HepG2 (cell line): ENCODE measurements at regions not wholly inside any gene's neighbourhood (a gene's known extent, or its start where the extent isn't known, plus 50 kb on each side); places are given as distances from the start of the nearest gene placed in this dataset.

Experiments
- CTCF ChIP-seq: sonication (generic); formaldehyde crosslinking; IDR thresholded peaks from 2 replicates; pipeline ENCODE4 v1.5.0; 2020; ENCODE audit warnings: mild to moderate bottlenecking, missing genetic modification reagents, moderate library complexity
- ESRRA ChIP-seq: sonication (generic); formaldehyde crosslinking; IDR thresholded peaks from 2 replicates; pipeline ENCODE4 v1.5.1; 2020; ENCODE audit warnings: mild to moderate bottlenecking, low read depth, missing genetic modification reagents
- MYNN ChIP-seq: sonication (generic); formaldehyde crosslinking; IDR thresholded peaks from 2 replicates; pipeline ENCODE4 v1.4.0; 2020; ENCODE audit warnings: mild to moderate bottlenecking, low read depth, missing genetic modification reagents
- POLR2AphosphoS2 ChIP-seq: IDR thresholded peaks from 2 replicates; pipeline ENCODE4 v1.6.1; 2011; ENCODE audit warnings: low read depth, low read length, improper control_type of control experiment
- PTBP1 ChIP-seq: fragments of 200-400 bp; formaldehyde crosslinking; IDR thresholded peaks from 2 replicates; pipeline ENCODE4 v1.6.1; 2018; ENCODE audit warnings: low read length, low read depth; ENCODE audit not compliant: poor library complexity, severe bottlenecking
- REST ChIP-seq, 2 experiments: IDR thresholded peaks; 2 replicates each; pipeline ENCODE4 v1.6.1; 2011 to 2012; ENCODE audit warnings: low read length in 2 of 2, borderline replicate concordance in 1 of 2, low read depth in 1 of 2, mild to moderate bottlenecking in 1 of 2, moderate library complexity in 1 of 2
- RNF219 ChIP-seq: sonication (generic); formaldehyde crosslinking; IDR thresholded peaks from 2 replicates; pipeline ENCODE4 v1.5.0; 2020; ENCODE audit warnings: mild to moderate bottlenecking, missing genetic modification reagents
- SRF ChIP-seq: IDR thresholded peaks from 2 replicates; pipeline ENCODE4 v1.6.1; 2011; ENCODE audit warnings: mild to moderate bottlenecking, low read depth, low read length, moderate library complexity
- THAP7 ChIP-seq: sonication (generic); formaldehyde crosslinking; IDR thresholded peaks from 2 replicates; pipeline ENCODE4 v1.8.1; 2023; ENCODE audit warnings: mild to moderate bottlenecking, missing genetic modification reagents
- USF2 ChIP-seq, 2 experiments: sonication (generic) in 1 of 2; formaldehyde crosslinking in 1 of 2; IDR thresholded peaks; 2 replicates each; pipeline versions ENCODE4 v1.5.1 to v1.6.1; 2011 to 2020; ENCODE audit warnings: borderline replicate concordance in 1 of 2, low read depth in 1 of 2, low read length in 1 of 2, mild to moderate bottlenecking in 1 of 2, missing genetic modification reagents in 1 of 2, moderate library complexity in 1 of 2
- ZBTB4 ChIP-seq: sonication (generic); formaldehyde crosslinking; IDR thresholded peaks from 2 replicates; pipeline ENCODE4 v1.4.0; 2020; ENCODE audit warnings: missing genetic modification reagents, mild to moderate bottlenecking, borderline replicate concordance
- ZNF18 ChIP-seq: sonication (generic); formaldehyde crosslinking; IDR thresholded peaks from 2 replicates; pipeline ENCODE4 v1.8.0; 2022; ENCODE audit warnings: mild to moderate bottlenecking, missing genetic modification reagents; ENCODE audit not compliant: insufficient replicate concordance
- ZNF589 ChIP-seq: sonication (generic); formaldehyde crosslinking; conservative IDR thresholded peaks from 2 replicates; pipeline ENCODE4 v1.8.0; 2022; ENCODE audit warnings: mild to moderate bottlenecking, moderate library complexity, missing genetic modification reagents

GRCh38 chr6:21531393-21531792 lies 62.2 kb upstream of the SOX4 start:
- no peak for TF ChIP-seq MYNN (CRISPR knock-in tag)
- no peak for TF ChIP-seq PTBP1
- no peak for TF ChIP-seq CTCF (CRISPR knock-in tag)
- TF ChIP-seq RNF219 = no peak
- TF ChIP-seq USF2 (IDR thresholded peaks at IDR 0.05; ENCODE audit: low read depth, low read length) = no peak
- no peak for TF ChIP-seq USF2 (CRISPR knock-in tag; IDR thresholded peaks at IDR 0.05; ENCODE audit: borderline replicate concordance)
- TF ChIP-seq SRF = no peak
- TF ChIP-seq ZNF589 = no peak
- no peak for TF ChIP-seq ZNF18 (CRISPR knock-in tag)
- no peak for TF ChIP-seq ESRRA
- no peak for TF ChIP-seq POLR2AphosphoS2
- TF ChIP-seq THAP7 (CRISPR knock-in tag) = no peak
- TF ChIP-seq ZBTB4 (CRISPR knock-in tag) = no peak
- no peak for TF ChIP-seq REST (IDR thresholded peaks at IDR 0.05; ENCODE audit: borderline replicate concordance in 1 of 2, low read depth in 1 of 2, low read length in 2 of 2)
